HPDE6-E6E7 (cell line): ENCODE measurements at regions not wholly inside any gene's neighbourhood (a gene's known extent, or its start where the extent isn't known, plus 50 kb on each side); places are given as distances from the start of the nearest gene placed in this dataset.

Experiments
- DNase-seq: peaks from one replicate; pipeline ENCODE4 v3.0.0; 2011; ENCODE audit warnings: missing footprints; ENCODE audit errors: extremely low spot score

GRCh38 chr12:22740656-22741355, 115.8 kb downstream of the ETNK1 start:
- DNase-seq: no peak

DNA sequence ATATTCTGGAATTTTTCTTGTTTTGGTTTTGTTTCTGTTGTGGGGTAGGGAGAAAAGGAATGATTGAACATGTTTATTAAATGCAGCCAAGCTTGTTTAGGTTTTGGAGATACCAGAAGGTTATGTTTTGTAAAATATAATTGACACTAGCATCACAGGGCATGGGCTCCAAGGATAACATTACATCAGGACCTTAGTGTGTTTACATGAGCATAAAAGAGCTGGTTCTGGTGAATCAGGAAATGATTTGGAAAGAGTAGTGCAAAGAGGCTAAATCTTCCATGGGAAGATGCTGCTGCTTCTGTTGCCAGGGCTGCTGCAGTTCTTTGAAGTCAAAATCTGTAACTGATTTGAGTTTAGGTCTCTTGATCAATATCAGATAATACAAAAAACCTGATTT, 118.7 kb downstream of the ETNK1 start:
- no peak for DNase-seq

DNA sequence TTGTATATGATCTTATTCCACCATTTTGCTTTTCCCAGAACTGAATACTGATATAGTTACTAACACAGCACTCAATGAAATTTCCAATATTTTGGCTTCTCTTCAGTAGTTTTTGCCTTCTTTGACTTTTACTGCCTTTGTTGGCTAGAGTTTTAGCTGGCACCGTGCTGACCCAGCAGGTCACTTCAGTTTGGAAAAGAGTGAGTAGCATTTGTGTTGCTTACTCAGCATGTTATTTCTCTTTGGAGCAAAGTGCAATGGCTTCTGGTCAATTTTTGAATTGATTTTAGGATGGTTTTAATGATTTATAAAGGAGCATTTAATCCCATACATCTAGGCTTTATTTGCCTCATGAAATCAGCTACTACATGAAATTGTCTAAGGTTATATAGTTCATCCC, 119.2 kb downstream of the ETNK1 start:
- DNase-seq: no peak

DNA sequence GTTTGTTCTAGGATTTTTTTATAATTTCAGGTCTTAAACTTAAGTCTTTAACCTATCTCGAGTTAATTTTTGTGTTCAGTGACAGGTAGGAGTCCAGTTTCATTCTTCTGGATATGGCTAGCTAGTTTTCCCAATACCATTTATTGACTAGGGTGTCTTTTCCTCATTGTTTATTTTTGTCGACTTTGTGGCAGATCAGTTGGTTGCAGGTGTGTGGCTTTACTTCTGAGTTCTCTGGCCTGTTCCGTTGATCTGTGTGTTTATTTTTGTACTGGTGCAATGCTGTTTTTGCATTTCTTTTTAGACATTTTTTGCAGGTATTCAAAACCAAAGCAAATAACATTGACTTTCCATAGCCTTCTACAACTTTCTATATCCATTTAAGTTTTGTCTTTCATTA, 121.7 kb downstream of the ETNK1 start:
- no peak for DNase-seq

GRCh38 chr12:22755629-22756028, 130.7 kb downstream of the ETNK1 start:
- DNase-seq: no peak

DNA sequence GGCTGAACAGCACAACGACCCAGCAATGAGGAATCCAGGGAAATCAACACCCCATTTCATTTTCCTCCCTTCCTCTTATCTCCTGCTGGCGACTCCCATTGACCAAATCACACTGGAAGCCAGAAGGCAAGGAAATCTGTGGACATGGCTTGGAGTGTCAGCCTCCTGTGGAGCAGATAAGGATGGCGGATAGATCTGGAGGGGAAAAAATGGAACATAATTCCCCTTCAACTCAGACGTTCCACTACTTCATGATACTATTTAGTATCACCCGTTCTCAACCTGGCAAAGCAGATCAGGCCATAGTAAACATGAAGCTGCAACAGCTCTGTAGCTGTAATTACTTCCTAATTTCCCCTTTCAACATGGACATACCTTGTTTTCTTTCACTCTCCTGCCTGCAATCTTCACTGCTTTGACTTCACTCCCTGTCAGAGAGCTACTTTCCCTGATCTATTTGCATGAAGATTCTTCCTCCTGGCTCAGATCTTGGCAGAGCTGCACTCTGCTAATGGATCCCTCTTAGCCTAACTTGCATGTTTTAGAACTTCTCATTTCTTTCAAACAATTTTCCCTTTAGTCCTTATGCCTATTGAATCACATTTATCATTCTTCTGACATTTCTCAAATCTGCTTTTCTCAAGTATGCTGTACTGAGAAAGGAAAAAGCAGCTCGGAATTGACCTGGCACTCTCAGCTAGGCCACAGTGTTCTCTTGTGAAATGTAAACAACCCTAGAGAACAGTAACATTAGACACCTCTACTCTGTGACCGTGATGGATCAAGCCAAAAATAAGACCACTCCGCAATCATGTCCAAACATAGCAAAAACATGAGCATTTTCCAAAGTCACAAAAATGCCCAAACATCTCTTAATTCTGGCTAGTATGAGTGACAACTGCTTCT, 135.1 kb downstream of the ETNK1 start:
- no peak for DNase-seq

DNA sequence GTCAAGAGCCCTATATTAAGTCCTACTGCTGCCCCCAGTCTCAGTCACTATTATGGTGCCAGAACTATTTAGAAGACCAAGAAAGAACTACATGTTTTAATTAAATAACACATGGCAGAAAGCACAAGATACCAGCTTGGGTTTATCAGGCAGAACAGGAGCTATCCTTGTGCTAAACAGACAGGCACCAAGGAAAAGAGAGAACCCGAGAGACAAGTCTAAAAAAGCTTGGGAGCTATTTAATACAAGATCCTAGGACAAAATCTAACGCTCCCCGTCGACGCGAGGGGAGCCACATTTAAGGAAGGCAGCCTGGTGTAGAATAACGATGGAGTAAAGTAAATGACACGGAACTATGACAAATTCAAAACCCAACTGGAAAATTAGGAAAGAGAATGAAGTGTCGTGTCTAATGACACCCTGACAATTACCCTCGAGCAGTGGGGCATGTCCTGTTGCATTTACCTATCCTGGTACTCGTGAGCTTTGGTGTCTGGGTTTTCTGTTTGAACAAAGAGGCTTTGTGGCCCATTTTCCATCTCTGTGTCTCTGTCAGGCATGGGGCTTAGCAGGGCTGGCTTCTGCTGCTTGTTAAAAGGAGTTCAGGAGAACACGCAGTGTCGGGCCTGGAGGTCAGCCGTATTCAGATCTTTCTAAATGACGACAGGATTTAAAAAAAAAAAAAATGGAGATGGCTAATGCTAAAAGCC, 140.6 kb downstream of the ETNK1 start:
- DNase-seq: no peak

- DNase-seq: no peak
Measured at GRCh38 chr12:22766911-22767420, 142.0 kb downstream of the ETNK1 start.

DNA sequence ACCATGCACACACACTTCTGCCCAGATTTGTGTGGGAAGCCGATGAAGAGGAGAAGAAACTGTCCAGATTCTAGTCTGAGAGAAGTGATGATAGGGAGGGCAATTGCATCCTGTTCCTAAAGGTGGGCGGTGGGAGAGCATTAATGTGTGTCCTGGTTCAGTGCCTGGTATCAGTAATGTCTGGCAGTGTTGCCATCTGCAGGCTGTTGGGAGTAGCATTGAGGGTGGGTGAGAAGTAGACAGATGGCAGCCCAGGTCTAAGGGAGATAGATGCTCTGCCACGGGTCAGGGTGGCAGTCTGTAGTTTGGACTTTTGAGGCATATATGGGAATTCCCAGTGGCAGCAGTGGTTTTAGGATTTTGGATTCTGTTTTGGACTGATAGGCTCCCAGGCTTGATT, 156.4 kb downstream of the ETNK1 start:
- no peak for DNase-seq

DNA sequence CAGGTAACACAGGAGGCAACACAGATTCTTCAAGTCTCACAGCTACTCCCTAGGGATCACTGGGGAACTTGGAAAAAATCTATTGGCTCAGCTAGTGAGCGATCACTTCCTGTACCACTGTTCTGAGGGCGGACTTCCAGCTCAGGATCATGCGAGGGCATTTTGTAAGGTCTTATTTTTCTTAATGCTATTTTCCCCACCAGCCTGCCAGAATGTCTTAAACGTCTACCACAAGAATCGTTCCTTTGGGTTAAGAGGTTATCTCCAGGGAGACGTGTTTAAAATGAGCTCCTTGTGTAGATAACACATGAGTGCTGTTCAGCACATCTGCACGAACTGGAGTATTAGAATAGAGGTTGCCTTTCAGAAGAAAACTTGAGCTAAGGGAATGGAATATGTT, 162.6 kb downstream of the ETNK1 start:
- no peak for DNase-seq

- DNase-seq: no peak
Measured at GRCh38 chr12:22788913-22789312, 163.9 kb downstream of the ETNK1 start.

- DNase-seq: no peak
Measured at GRCh38 chr12:22792138-22792537, 167.2 kb downstream of the ETNK1 start.

- DNase-seq: no peak
Measured at GRCh38 chr12:22794017-22794416, 169.0 kb downstream of the ETNK1 start.

- no peak for DNase-seq
Measured at GRCh38 chr12:22796941-22797630, 172.1 kb downstream of the ETNK1 start.

GRCh38 chr12:22797701-22798100, 172.7 kb downstream of the ETNK1 start:
- no peak for DNase-seq

DNA sequence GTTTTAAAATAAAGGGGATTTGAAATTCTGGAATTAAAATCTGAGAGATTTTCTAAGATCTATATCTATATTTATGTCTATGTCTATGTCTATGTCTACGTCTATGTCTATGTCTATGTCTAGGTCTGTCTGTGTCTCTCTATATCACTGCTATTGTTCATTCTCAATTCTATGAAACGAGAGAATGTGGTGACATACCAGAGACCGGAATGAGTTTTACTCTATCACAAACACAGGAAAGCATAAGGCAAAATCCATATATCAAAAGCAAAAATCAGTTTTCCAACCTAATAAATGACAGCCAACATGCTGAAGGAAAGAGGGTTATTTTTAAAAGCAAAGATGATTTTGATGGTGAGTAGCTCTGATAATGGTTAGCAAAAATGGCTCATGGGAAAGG, 173.1 kb downstream of the ETNK1 start:
- DNase-seq: no peak

DNA sequence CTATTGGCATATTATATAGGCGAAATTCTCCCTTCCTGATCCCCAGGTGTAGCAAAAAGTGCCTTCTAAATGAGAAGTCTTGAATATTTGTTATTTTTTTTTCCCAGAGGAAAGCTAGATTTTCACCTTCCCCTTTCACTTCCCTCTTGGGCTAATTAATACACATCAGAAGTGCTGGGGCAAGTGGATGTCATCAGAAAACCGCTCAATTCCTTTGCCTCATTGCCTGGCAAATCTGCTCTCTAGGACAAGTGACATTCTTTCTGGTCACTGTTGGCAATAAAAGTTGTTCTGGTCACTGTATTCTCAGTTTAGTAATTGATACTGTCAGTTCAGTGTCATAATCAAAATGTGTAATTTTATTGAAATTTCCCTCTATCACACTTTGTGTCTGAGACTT, 174.5 kb downstream of the ETNK1 start:
- DNase-seq: no peak

- DNase-seq: no peak
Measured at GRCh38 chr12:22800332-22800731, 175.4 kb downstream of the ETNK1 start.

- DNase-seq: no peak
Measured at GRCh38 chr12:22802883-22803630, 178.1 kb downstream of the ETNK1 start.

DNA sequence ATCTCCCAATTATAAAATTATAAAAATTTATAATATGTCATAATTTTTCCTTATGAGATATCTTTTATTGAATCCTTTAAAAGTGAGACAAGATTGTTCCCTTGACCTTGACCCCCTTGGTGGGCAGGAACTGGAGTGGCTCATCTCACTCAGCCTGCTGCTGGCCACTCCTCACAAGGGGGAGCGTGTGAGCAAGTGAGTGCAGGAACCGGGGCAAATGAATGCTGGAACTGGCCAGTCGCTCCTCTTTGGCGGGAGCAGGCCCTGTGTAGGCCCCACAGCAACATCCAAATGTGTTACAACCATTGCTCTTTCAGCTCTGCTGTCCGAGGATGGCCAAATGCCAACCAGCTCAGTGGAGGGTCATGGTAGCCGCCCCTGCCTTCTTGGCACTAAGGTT, 178.8 kb downstream of the ETNK1 start:
- DNase-seq: no peak

GRCh38 chr12:22808860-22809259, 183.9 kb downstream of the ETNK1 start:
- DNase-seq: no peak
